A673 (cell line): ENCODE measurements at regions not wholly inside any gene's neighbourhood (a gene's known extent, or its start where the extent isn't known, plus 50 kb on each side); places are given as distances from the start of the nearest gene placed in this dataset.

ENCODE experiments used
- BruUV-seq: library from RNA; stranded (reverse); fragments of 400-500 nt; replicated peaks from 2 replicates; lab custom pipeline; 2021; lab: Mats Ljungman, UMichigan
- CTCF ChIA-PET: fragments of 300-600 bp; sonication (Branson Sonifier 250); formaldehyde crosslinking; loops from one replicate; lab custom pipeline; 2022; ENCODE audit warnings: antibody characterized with exemption; lab: Charles Lee
- POLR2A ChIA-PET: fragments of 300-600 bp; sonication (Branson Sonifier 250); formaldehyde crosslinking; loops from one replicate; lab custom pipeline; 2022; ENCODE audit warnings: antibody characterized with exemption; ENCODE audit not compliant: low non-redundant PET; lab: Charles Lee
- DNase-seq: peaks from one replicate; pipeline ENCODE4 v3.0.0-alpha.2; 2015; ENCODE audit warnings: low spot score
- H3K27ac ChIP-seq: fragments of 200-600 bp; sonication (generic); 2 replicates; pipeline ENCODE4 v1.5.1; 2016; ENCODE audit warnings: mixed run types, low read depth, mild to moderate bottlenecking, mixed read lengths, antibody characterized with exemption, low read length; ENCODE audit not compliant: poor library complexity, severe bottlenecking
- H3K27me3 ChIP-seq: fragments of 200-600 bp; sonication (generic); replicated peaks from 2 replicates; pipeline ENCODE4 v1.6.1; 2017; ENCODE audit warnings: mixed run types, low read depth, mild to moderate bottlenecking, mixed read lengths, antibody characterized with exemption, low read length; ENCODE audit not compliant: insufficient read depth, poor library complexity
- H3K36me3 ChIP-seq: fragments of 200-600 bp; sonication (generic); 2 replicates; pipeline ENCODE4 v1.6.1; 2016; ENCODE audit warnings: mixed run types, mild to moderate bottlenecking, mixed read lengths, antibody characterized with exemption, low read length; ENCODE audit not compliant: insufficient read depth, poor library complexity, severe bottlenecking
- H3K4me1 ChIP-seq: fragments of 200-600 bp; sonication (generic); 2 replicates; pipeline ENCODE4 v1.6.1; 2017; ENCODE audit warnings: mixed run types, mild to moderate bottlenecking, mixed read lengths, antibody characterized with exemption, low read length; ENCODE audit not compliant: insufficient read depth, poor library complexity, severe bottlenecking
- H3K4me3 ChIP-seq: fragments of 200-600 bp; sonication (generic); 2 replicates; pipeline ENCODE4 v1.5.1; 2016; ENCODE audit warnings: low read depth, mixed run types, mild to moderate bottlenecking, mixed read lengths, low read length; ENCODE audit not compliant: poor library complexity, severe bottlenecking
- H3K9me3 ChIP-seq: fragments of 200-600 bp; sonication (generic); 2 replicates; pipeline ENCODE4 v1.6.1; 2016; ENCODE audit warnings: mixed run types, low read depth, mild to moderate bottlenecking, mixed read lengths, antibody characterized with exemption, low read length; ENCODE audit not compliant: poor library complexity, severe bottlenecking
- CTCF ChIP-seq: fragments of 300-800, 200-600 bp; sonication (generic); conservative IDR thresholded peaks from 2 replicates; pipeline ENCODE4 v1.5.1; 2017; ENCODE audit warnings: low read depth, mild to moderate bottlenecking, antibody characterized with exemption, low read length, moderate library complexity, mixed read lengths
- EZH2 ChIP-seq: fragments of 200-600 bp; sonication (generic); IDR thresholded peaks from 2 replicates; pipeline ENCODE4 v1.6.1; 2017; ENCODE audit warnings: borderline replicate concordance, low read depth, mild to moderate bottlenecking, mixed read lengths, antibody characterized with exemption, low read length; ENCODE audit not compliant: poor library complexity, severe bottlenecking
- intact Hi-C: fragments of 100-400 bp; cut with micrococcal nuclease; formaldehyde crosslinking; loops from one replicate; pipeline ENCODE4 v1.10.0; 2022; ENCODE audit not compliant: unreplicated experiment

GRCh38 chr5:170441393-170441784, 52.2 kb upstream of the KCNMB1 start:
- ChIA-PET CTCF (no interaction called here), POLR2A (no interaction called here)
- DNase-seq = no peak
- BruUV-seq = no TSS peak
- Histone ChIP-seq H3K27ac (no peak overlapping the region), H3K4me1 (peaks cover 6% of the 10 kb centered on the region), H3K36me3 (no peaks in the 10 kb centered on the region), H3K27me3 (no peaks in the 10 kb centered on the region), H3K9me3 (no peaks in the 10 kb centered on the region), H3K4me3 (no peak overlapping the region)
- intact Hi-C loops = no loop called here
- no peak for TF ChIP-seq EZH2
- TF ChIP-seq CTCF = no peak

DNA sequence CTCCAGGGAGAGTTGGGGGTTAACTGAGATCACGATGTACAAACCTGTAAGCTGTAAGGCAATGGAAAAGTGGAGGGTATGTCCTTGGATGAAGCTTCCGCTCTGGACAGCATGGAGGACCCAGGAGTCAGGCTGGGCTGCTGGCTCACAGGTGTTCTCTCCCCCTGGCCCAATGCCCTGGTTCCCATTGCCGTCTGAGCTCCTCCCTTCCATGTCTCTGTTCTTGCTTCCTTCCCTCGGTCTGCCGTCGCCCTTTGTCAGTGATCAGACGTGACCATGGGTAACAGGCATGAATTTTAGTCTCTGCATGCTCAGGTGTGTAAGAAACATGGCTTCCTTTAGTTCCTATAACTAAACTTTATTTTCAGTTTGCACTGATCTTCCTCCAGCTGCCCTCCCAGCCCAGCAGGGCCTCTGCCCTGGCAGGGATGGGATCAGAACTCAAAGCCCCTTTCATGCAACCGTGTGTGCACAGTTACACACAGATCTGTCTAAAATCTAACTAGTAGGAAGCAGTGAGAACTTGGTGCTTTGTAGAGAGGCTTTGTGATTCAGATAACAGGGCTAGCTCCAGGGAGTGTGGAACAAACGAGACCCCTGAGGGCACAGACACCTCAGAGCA, 51.7 kb upstream of the KCNMB1 start:
- Histone ChIP-seq H3K36me3 (no peaks in the 10 kb centered on the region), H3K9me3 (no peaks in the 10 kb centered on the region), H3K27ac (no peak overlapping the region), H3K4me1 (peaks cover 6% of the 10 kb centered on the region), H3K4me3 (no peak overlapping the region), H3K27me3 (no peaks in the 10 kb centered on the region)
- CTCF ChIA-PET = no interaction called here
- TF ChIP-seq EZH2 (no peak), CTCF (no peak)
- no TSS peak for BruUV-seq
- intact Hi-C loops = no loop called here
- POLR2A ChIA-PET = no interaction called here
- DNase-seq = no peak

DNA sequence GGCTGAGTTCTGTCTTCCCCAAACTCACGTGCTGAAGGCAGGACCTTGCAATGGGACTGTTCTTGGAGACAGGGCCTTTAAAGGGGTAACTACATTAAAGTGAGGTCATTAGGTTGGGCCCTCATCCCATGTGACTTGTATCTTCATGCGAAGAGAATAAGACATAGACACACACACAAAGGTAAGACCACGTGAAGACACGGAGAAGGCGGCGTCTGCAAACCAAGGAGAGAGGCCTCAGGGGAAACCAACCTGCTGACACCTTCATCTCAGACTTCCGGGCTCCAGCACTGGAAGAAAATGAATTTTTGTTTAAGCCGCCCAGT, 50.7 kb upstream of the KCNMB1 start:
- no peaks in the 10 kb centered on the region for H3K36me3 ChIP-seq
- ChIA-PET POLR2A (no interaction called here), CTCF (no interaction called here)
- H3K27me3 ChIP-seq = no peaks in the 10 kb centered on the region
- DNase-seq = no peak
- no peak overlapping the region for H3K27ac ChIP-seq
- H3K9me3 ChIP-seq = no peaks in the 10 kb centered on the region
- BruUV-seq = no TSS peak
- TF ChIP-seq EZH2 = no peak
- no peak overlapping the region for H3K4me3 ChIP-seq
- peaks cover 6% of the 10 kb centered on the region for H3K4me1 ChIP-seq
- intact Hi-C loops = no loop called here
